HG02798 (cell line): ENCODE measurements at regions not wholly inside any gene's neighbourhood (a gene's known extent, or its start where the extent isn't known, plus 50 kb on each side); places are given as distances from the start of the nearest gene placed in this dataset.
"Not testable (repeated sequence)": the region's sequence is repeated elsewhere in the genome, so short reads cannot be mapped to it uniquely, and the experiment has no call there.

ENCODE experiments used
- ATAC-seq: cut with Tn5 transposase; IDR thresholded peaks from one replicate; pipeline ENCODE4 v1.9.1; 2021; ENCODE audit warnings: mild to moderate bottlenecking; ENCODE audit not compliant: unreplicated experiment, poor library complexity

DNA sequence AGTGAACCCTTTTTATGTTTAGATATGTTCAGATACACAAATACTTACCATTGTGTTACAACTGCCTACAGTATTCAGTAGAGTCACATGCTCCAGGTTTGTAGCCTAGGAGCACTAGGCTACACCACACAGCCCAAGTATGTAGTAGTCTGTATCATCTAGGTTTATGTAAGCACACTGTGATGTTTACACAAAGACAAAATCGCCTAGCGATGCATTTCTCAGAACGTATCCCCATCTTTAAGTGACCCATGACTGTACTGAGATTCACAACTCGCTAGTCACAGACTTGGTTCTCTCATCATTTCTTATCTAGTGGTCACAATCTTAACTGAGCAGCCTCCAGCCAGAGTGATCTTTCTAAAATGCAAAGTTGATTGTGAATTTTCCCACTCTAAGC, 119.2 kb downstream of the RASSF10 start:
- no peak for ATAC-seq

- no peak for ATAC-seq
These were observed 125.0 kb downstream of the RASSF10 start for GRCh38 chr11:13134066-13134465.

- no peak for ATAC-seq
These were observed 125.8 kb downstream of the RASSF10 start for GRCh38 chr11:13134886-13135285.

DNA sequence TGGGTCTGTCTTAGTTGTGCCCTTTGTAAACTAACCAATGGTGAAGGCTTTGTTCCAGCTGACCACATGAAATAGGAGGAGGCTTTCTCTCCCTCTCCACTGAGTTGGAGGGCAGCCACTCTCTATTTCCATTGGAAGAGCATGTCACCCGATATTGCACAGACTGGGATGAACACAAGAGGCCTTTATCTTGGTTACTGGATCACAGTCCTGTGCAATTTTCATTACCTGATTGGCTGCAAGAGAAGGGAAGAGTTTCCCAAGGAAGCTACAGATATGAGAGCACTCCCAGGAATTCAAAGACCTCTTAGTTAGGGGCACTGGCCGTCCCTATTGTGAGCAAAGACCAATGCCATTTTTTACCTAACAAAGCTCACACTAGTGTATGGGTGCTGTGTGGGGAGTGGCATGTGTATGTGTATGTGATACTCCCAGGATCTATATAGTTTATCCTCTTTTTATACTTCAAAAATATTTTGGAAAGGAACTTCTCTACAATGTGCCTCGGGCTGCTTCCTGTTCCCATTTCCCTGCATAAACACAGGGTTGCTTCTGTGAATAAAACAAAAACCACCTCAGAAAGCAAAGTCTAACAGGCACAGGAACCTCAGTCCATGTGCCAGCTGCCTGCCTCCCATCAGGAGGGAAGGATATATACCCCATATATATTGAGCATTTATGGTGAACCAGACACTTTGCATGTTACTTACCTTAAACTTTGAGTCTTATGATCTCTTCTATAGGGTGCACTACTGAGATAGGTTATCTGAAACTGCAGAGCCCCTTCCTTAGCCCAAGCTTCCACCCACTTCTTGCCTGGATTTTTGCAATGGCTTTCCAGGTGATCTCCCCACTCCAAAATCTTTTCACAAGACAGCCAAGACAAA, 126.5 kb downstream of the RASSF10 start:
- ATAC-seq = no peak

DNA sequence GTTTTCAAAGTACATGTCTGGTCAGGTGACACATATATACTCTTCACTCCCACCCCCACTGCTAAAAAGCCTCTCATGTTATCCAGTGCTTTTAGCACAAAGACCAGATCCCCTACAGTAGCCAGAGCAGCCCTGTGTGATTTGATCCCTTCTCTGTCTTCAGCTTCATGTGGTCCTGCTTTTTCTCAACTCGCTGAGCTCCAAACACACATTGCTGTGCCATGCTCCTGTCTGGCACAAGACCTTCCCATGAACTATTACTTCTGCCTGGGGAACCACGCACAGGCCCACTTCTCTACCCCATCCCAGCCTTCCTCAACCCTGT, 127.1 kb downstream of the RASSF10 start:
- no peak for ATAC-seq

DNA sequence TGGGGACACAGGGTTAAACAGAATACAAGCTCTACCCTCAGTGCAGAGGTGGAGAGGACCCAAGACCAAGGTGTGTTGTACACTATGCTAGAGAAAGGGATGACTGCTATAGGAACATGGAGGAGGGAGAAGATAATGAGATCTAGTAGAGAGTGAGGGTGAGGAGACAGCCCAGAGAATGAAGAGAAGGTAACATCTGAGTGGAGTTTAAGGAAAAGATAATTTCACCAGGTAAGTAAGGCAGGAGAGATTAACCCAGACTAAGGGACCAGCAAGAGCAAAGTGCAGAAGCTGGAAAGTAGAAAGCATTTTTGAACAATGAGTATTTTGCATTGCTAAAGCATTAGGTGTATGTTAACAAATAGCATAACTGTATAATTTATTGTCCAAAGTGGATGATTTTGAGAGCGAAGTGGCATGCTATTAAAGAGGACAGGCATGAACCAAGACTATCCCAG, 128.8 kb downstream of the RASSF10 start:
- ATAC-seq = no peak

GRCh38 chr11:13139085-13139484, 130.0 kb downstream of the RASSF10 start:
- not testable (repeated sequence) for ATAC-seq

- peak; percentile 89 for ATAC-seq
These were observed 131.1 kb downstream of the RASSF10 start for GRCh38 chr11:13140028-13140870.

- ATAC-seq = peak; percentile 44
These were observed 131.9 kb downstream of the RASSF10 start for GRCh38 chr11:13140873-13141655.

GRCh38 chr11:13141731-13142709, 132.9 kb downstream of the RASSF10 start:
- no peak for ATAC-seq

DNA sequence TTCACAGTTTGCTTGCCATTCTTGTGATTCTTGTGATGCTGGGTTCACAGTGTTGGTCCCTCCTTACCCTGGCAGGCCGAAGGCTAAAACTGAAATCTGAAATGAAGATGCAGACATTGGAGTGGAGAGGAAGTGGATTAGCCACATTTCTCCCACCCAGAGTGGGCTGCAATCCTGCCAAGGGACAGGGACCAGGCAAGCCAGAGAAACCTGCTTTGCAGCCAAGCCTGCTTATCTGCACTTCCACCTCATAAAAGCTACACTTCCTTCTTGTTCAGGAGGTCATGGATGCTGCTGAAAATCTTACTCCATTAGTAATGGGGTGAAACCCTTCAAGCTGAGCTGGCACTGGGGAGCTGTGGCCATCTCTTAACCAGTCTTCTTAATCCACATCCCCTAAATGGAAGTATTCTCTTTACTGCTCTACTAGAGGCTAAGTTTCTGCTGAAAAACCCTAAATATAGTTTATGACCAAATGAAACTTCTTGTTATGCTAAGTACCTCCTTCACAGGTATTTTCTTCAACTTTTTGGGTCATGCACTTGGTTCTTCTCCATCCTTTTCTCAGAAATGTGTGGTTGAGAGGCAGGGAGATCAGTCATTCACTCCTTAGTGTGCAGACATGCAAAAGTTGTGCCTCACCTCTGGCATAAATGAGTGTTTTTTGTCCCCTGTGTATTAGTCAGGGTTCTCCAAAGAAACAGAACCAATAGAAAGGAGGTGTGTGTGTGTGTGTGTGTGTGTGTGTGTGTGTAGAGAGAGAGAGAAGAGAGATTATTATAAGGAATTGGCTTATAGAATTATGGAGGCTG, 133.9 kb upstream of the BMAL1 start:
- no peak for ATAC-seq

- no peak for ATAC-seq
These were observed 132.1 kb upstream of the BMAL1 start for GRCh38 chr11:13145461-13145860.

DNA sequence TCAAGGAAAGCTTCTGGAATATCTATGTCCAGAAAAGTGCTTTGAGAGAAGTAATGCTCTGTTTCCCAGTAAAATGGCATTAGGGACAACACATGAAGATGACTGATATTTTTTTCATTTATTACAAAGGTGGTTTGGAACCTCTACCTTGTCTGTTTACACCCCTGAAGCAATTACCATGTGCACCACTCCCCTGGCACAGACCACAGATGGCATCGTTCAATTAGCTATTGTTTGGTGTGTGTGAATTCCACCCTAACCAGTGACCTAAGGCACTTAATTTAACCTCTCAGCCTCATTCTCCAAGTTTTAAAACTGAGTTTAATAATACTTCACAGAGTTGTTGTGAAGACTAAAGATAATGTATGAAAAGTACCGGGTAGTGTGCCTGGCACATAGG, 127.6 kb upstream of the BMAL1 start:
- ATAC-seq = no peak

GRCh38 chr11:13150487-13150886, 127.1 kb upstream of the BMAL1 start:
- no peak for ATAC-seq

- no peak for ATAC-seq
These were observed 125.3 kb upstream of the BMAL1 start for GRCh38 chr11:13152264-13152663.

- no peak for ATAC-seq
These were observed 124.7 kb upstream of the BMAL1 start for GRCh38 chr11:13152736-13153541.

DNA sequence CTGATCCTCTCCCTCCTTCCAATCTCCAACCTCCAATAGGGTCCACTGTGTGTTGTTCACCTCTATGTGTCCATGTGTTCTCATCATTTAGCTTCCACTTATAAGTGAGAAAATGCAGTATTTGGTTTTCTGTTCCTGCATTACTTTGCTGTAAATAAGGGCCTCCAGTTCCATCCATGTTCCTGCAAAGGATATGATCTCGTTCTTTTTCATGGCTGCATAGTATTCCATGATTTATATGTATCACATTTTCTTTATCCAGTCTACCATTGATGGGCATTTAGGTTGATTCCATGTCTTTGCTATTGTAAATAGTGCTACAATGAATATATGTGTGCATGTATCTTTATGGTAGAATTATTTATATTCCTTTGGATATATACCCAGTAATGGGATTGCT, 123.2 kb upstream of the BMAL1 start:
- not testable (repeated sequence) for ATAC-seq

GRCh38 chr11:13160346-13160745, 117.2 kb upstream of the BMAL1 start:
- ATAC-seq = no peak
